ENCODE measurements at regions not wholly inside any gene's neighbourhood (a gene's known extent, or its start where the extent isn't known, plus 50 kb on each side); places are given as distances from the start of the nearest gene placed in this dataset.

- Histone ChIP-seq H3K27me3 (ENCODE audit: low read depth, low read length) (no peaks in the 10 kb centered on the region), H3K4me1 (ENCODE audit: control insufficient read depth in 1 of 2, insufficient read depth in 2 of 2, low read length in 2 of 2) (no peaks in the 10 kb centered on the region), H3K9me3 (ENCODE audit: control insufficient read depth in 1 of 2, low read length in 2 of 2) (no peaks in the 10 kb centered on the region), H3K36me3 (ENCODE audit: control insufficient read depth in 1 of 2, insufficient read depth in 2 of 2, low read length in 2 of 2) (no peaks in the 10 kb centered on the region), H3K27ac (ENCODE audit: low read length) (no peak overlapping the region), H3K4me3 (ENCODE audit: low read depth in 1 of 2, low read length in 2 of 2) (no peak overlapping the region)
Measured at GRCh38 chr13:111923439-111923838, 143.5 kb upstream of the SOX1 start.

DNA sequence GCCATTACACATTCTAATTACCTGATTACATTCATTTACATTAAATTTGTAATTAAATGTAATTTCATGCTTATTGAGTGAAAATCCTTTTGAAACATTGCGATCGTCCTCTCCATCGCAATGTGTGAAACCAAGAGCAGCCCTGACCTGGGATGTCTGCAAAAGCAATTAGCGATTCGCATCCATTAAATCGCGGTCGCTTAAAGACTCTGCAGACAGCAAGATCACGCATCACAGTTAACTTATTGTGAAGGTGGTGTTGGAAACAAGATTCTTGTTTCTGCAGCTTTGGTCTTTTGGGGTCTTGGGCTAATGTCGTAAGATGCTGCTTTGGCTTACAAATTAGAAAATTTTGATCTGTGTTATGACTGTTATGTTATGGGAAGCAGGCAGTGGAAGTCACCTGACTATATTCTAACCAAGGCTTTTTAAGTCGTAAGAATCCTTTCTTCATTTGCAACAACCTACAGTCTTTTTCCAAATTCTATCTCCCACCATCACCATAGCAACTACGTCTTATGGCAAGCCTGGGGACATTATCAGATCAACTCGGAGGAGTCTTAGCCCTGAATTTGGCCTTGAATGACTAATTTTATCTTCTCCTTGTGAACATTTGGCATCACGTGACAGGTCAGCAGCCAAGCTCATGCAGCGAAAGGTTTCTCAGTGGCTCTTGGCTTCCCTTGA is 142.8 kb upstream of the SOX1 start:
- H3K36me3 ChIP-seq (ENCODE audit: control insufficient read depth in 1 of 2, insufficient read depth in 2 of 2, low read length in 2 of 2): no peaks in the 10 kb centered on the region

DNA sequence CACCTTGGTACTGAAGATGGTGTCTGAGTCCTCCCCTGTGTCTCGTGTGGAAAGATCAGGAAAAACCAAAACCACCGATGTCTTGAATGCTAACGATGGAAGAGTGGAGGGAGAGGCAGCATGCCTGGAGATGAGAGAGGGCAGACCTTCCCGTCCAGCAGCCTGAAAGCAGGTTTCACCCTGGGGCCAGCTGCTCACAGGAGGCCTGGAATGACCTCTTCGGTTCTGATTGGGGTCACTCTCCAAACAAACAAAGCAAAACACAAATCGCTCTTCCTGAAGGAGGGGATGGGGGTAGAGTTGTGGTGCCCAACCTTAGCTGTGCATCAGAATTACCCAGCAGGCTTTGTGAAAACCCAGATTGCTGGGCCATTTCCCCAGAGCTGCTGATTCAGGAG is 142.3 kb upstream of the SOX1 start:
- Histone ChIP-seq H3K27ac (ENCODE audit: low read length) (no peak overlapping the region), H3K27me3 (ENCODE audit: low read depth, low read length) (no peaks in the 10 kb centered on the region)

More for the DNA sequence above, 142.8 kb upstream of the SOX1 start:
- H3K9me3 ChIP-seq (ENCODE audit: control insufficient read depth in 1 of 2, low read length in 2 of 2): no peaks in the 10 kb centered on the region
- H3K27ac ChIP-seq (ENCODE audit: low read length): no peak overlapping the region
- no peak overlapping the region for H3K4me3 ChIP-seq (ENCODE audit: low read depth in 1 of 2, low read length in 2 of 2)
- no peaks in the 10 kb centered on the region for H3K27me3 ChIP-seq (ENCODE audit: low read depth, low read length)
- no peaks in the 10 kb centered on the region for H3K4me1 ChIP-seq (ENCODE audit: control insufficient read depth in 1 of 2, insufficient read depth in 2 of 2, low read length in 2 of 2)

GRCh38 chr13:111925146-111925875 is 141.6 kb upstream of the SOX1 start:
- no peaks in the 10 kb centered on the region for H3K36me3 ChIP-seq (ENCODE audit: control insufficient read depth in 1 of 2, insufficient read depth in 2 of 2, low read length in 2 of 2)
- H3K9me3 ChIP-seq (ENCODE audit: control insufficient read depth in 1 of 2, low read length in 2 of 2): no peaks in the 10 kb centered on the region
- no peak overlapping the region for H3K4me3 ChIP-seq (ENCODE audit: low read depth in 1 of 2, low read length in 2 of 2)
- H3K4me1 ChIP-seq (ENCODE audit: control insufficient read depth in 1 of 2, insufficient read depth in 2 of 2, low read length in 2 of 2): no peaks in the 10 kb centered on the region
- no peak overlapping the region for H3K27ac ChIP-seq (ENCODE audit: low read length)
- no peaks in the 10 kb centered on the region for H3K27me3 ChIP-seq (ENCODE audit: low read depth, low read length)

More for the DNA sequence above, 142.3 kb upstream of the SOX1 start:
- no peaks in the 10 kb centered on the region for H3K36me3 ChIP-seq (ENCODE audit: control insufficient read depth in 1 of 2, insufficient read depth in 2 of 2, low read length in 2 of 2)
- no peak overlapping the region for H3K4me3 ChIP-seq (ENCODE audit: low read depth in 1 of 2, low read length in 2 of 2)
- no peaks in the 10 kb centered on the region for H3K9me3 ChIP-seq (ENCODE audit: control insufficient read depth in 1 of 2, low read length in 2 of 2)
- no peaks in the 10 kb centered on the region for H3K4me1 ChIP-seq (ENCODE audit: control insufficient read depth in 1 of 2, insufficient read depth in 2 of 2, low read length in 2 of 2)

DNA sequence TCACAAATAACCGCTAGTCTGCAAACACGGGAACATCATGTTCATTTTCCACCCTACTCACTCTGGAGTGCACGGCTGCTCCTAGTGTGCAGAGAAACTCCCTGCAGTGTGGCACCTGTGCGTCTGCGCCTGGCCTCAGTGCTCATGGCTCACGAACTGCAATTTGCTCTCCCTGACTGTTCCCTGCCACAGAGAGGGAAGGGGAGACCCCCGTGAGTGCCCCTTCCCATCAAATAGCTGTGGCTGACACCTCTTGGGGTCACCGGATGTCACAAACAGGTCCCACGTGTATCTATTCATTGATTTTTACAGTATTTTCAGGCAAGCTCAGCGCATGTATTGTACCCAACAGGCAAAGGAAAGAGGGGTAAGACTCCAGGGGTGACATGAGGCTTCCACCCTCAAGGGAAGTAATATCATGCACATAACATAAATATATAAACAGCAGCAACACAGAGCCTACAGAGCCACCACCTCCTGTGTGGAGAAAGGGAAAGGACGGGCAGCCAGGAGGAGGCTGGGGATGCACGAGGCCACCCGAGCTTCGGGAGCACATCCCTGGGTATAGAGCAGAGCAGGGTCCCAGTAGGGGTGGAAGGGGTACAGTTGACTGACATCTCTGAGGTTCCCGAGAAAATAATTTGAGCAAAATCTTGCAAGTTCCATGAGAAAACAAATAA is 140.3 kb upstream of the SOX1 start:
- Histone ChIP-seq H3K4me1 (ENCODE audit: control insufficient read depth in 1 of 2, insufficient read depth in 2 of 2, low read length in 2 of 2) (no peaks in the 10 kb centered on the region), H3K36me3 (ENCODE audit: control insufficient read depth in 1 of 2, insufficient read depth in 2 of 2, low read length in 2 of 2) (no peaks in the 10 kb centered on the region), H3K27me3 (ENCODE audit: low read depth, low read length) (no peaks in the 10 kb centered on the region), H3K4me3 (ENCODE audit: low read depth in 1 of 2, low read length in 2 of 2) (no peak overlapping the region), H3K9me3 (ENCODE audit: control insufficient read depth in 1 of 2, low read length in 2 of 2) (no peaks in the 10 kb centered on the region), H3K27ac (ENCODE audit: low read length) (no peak overlapping the region)

DNA sequence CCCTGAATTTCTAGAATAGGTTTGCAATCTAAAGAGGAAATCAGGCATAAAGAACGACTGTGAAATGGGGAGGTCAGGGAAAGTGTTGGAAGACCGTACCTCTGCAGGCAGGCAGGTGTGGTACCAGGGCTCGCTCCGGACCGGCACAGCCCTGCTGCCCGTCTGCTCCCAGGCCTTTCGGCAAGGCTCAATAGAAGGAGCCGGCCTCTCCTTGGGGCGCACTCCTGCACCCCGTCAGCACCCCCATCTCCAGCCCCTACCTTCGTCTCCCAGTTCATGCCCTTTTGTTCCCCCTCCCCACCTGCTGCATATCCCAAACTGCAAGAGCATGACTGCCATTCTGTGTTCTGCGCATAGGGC is 139.8 kb upstream of the SOX1 start:
- Histone ChIP-seq H3K4me1 (ENCODE audit: control insufficient read depth in 1 of 2, insufficient read depth in 2 of 2, low read length in 2 of 2) (no peaks in the 10 kb centered on the region), H3K9me3 (ENCODE audit: control insufficient read depth in 1 of 2, low read length in 2 of 2) (no peaks in the 10 kb centered on the region), H3K4me3 (ENCODE audit: low read depth in 1 of 2, low read length in 2 of 2) (no peak overlapping the region), H3K27ac (ENCODE audit: low read length) (no peak overlapping the region), H3K27me3 (ENCODE audit: low read depth, low read length) (no peaks in the 10 kb centered on the region), H3K36me3 (ENCODE audit: control insufficient read depth in 1 of 2, insufficient read depth in 2 of 2, low read length in 2 of 2) (no peaks in the 10 kb centered on the region)

- H3K9me3 ChIP-seq (ENCODE audit: control insufficient read depth in 1 of 2, low read length in 2 of 2): no peaks in the 10 kb centered on the region
- no peaks in the 10 kb centered on the region for H3K36me3 ChIP-seq (ENCODE audit: control insufficient read depth in 1 of 2, insufficient read depth in 2 of 2, low read length in 2 of 2)
- no peaks in the 10 kb centered on the region for H3K4me1 ChIP-seq (ENCODE audit: control insufficient read depth in 1 of 2, insufficient read depth in 2 of 2, low read length in 2 of 2)
- no peak overlapping the region for H3K4me3 ChIP-seq (ENCODE audit: low read depth in 1 of 2, low read length in 2 of 2)
- no peak overlapping the region for H3K27ac ChIP-seq (ENCODE audit: low read length)
- H3K27me3 ChIP-seq (ENCODE audit: low read depth, low read length): no peaks in the 10 kb centered on the region
Measured at GRCh38 chr13:111929036-111929616, 137.8 kb upstream of the SOX1 start.

DNA sequence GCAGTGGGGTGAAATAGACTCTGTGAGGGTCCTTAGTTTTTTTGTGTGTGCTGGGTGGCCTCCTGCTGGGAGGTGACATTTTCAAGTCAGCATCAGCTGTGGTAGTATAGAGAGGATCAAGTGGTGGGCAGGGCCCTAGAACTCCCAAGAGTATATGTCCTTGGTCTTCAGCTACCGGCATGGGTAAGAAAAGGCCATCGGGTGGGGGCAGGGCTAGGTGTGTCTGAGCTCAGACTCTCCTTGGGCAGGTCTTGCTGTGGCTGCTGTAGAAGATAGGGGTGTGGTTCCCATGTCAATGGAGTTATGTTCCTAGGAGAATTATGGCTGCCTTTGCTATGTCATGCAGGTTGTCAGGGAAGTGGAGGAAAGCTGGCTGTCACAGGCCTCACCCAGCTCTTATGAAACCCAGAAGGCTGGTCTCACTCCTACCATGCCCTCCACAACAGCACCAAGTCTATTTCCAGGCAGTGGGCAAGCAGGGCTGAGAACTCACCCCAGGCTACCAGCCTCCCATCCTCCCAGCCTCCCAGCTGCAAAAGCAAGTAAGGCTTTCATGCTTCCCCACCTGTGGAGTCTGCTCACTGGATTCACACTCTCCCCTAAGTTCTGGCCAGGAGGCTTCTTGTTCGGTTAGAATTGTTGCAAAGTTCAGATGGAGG is 130.6 kb upstream of the SOX1 start:
- H3K9me3 ChIP-seq (ENCODE audit: control insufficient read depth in 1 of 2, low read length in 2 of 2): no peaks in the 10 kb centered on the region
- H3K27ac ChIP-seq (ENCODE audit: low read length): no peak overlapping the region
- H3K27me3 ChIP-seq (ENCODE audit: low read depth, low read length): no peaks in the 10 kb centered on the region
- H3K4me3 ChIP-seq (ENCODE audit: low read depth in 1 of 2, low read length in 2 of 2): no peak overlapping the region
- peaks cover 0 to 17% of the 10 kb centered on the region in 2 donors for H3K4me1 ChIP-seq (ENCODE audit: control insufficient read depth in 1 of 2, insufficient read depth in 2 of 2, low read length in 2 of 2)
- no peaks in the 10 kb centered on the region for H3K36me3 ChIP-seq (ENCODE audit: control insufficient read depth in 1 of 2, insufficient read depth in 2 of 2, low read length in 2 of 2)

DNA sequence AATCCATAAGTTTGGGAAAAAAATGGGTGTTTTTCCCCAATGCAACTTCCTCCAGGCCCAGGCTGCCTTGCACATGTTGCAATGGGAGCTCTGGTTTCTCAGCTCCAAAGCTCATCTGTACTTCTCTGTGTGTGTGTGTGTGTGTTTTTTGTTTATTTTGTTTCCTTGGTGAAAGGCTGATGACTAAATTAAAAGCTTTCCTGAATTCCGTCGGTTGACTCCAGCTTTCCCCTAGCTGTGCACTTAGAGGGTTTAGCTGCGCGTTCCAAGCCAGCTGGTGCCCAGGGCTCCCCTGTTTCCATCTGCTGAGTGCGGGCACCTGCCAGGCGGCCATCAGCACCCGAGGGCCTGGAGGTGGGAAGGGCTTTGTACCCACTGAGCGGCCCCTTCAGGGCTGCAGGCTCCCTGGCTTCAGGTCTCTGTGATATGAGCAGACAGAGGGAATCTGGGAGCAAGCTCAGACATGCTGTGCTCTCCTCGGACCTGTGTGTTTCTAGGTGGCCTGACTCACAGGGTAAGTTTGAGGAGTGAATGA is 129.1 kb upstream of the SOX1 start:
- H3K27me3 ChIP-seq (ENCODE audit: low read depth, low read length): no peaks in the 10 kb centered on the region
- H3K4me3 ChIP-seq (ENCODE audit: low read depth in 1 of 2, low read length in 2 of 2): no peak overlapping the region
- H3K27ac ChIP-seq (ENCODE audit: low read length): no peak overlapping the region
- peaks cover 0 to 17% of the 10 kb centered on the region in 2 donors for H3K4me1 ChIP-seq (ENCODE audit: control insufficient read depth in 1 of 2, insufficient read depth in 2 of 2, low read length in 2 of 2)
- H3K9me3 ChIP-seq (ENCODE audit: control insufficient read depth in 1 of 2, low read length in 2 of 2): no peaks in the 10 kb centered on the region
- H3K36me3 ChIP-seq (ENCODE audit: control insufficient read depth in 1 of 2, insufficient read depth in 2 of 2, low read length in 2 of 2): no peaks in the 10 kb centered on the region

- no peaks in the 10 kb centered on the region for H3K27me3 ChIP-seq (ENCODE audit: low read depth, low read length)
- H3K4me3 ChIP-seq (ENCODE audit: low read depth in 1 of 2, low read length in 2 of 2): no peak overlapping the region
- no peaks in the 10 kb centered on the region for H3K9me3 ChIP-seq (ENCODE audit: control insufficient read depth in 1 of 2, low read length in 2 of 2)
- H3K27ac ChIP-seq (ENCODE audit: low read length): no peak overlapping the region
- peaks cover 0 to 17% of the 10 kb centered on the region in 2 donors for H3K4me1 ChIP-seq (ENCODE audit: control insufficient read depth in 1 of 2, insufficient read depth in 2 of 2, low read length in 2 of 2)
- H3K36me3 ChIP-seq (ENCODE audit: control insufficient read depth in 1 of 2, insufficient read depth in 2 of 2, low read length in 2 of 2): no peaks in the 10 kb centered on the region
Measured at GRCh38 chr13:111938741-111939665, 127.9 kb upstream of the SOX1 start.
